ENCODE measurements at regions not wholly inside any gene's neighbourhood (a gene's known extent, or its start where the extent isn't known, plus 50 kb on each side); places are given as distances from the start of the nearest gene placed in this dataset.

GRCh38 chr16:66238696-66239095 is 127.8 kb upstream of the CDH5 start:
- DNase-seq (ENCODE audit: insufficient read length, low spot score): no peak
- FAIRE-seq: no peak

GRCh38 chr16:66236301-66236700 is 130.2 kb upstream of the CDH5 start:
- DNase-seq (ENCODE audit: insufficient read length, low spot score): no peak
- FAIRE-seq: no peak
- TF ChIP-seq PAX5 (IDR thresholded peaks at IDR 0.05; ENCODE audit: insufficient read depth, low read length, severe bottlenecking): no peak
- TF ChIP-seq POU2F2 (IDR thresholded peaks at IDR 0.05; ENCODE audit: low read depth, low read length): no peak
- no peak for TF ChIP-seq POLR2A (IDR thresholded peaks at IDR 0.05; ENCODE audit: low read depth, low read length)
- no peak for TF ChIP-seq POLR2AphosphoS5 (IDR thresholded peaks at IDR 0.05; ENCODE audit: low read depth, low read length)

More at GRCh38 chr16:66238696-66239095, 127.8 kb upstream of the CDH5 start:
- no peak for TF ChIP-seq POLR2AphosphoS5 (IDR thresholded peaks at IDR 0.05; ENCODE audit: low read depth, low read length)

- FAIRE-seq: no peak
- TF ChIP-seq POLR2AphosphoS5 (IDR thresholded peaks at IDR 0.05; ENCODE audit: low read depth, low read length): no peak
- no peak for TF ChIP-seq POU2F2 (IDR thresholded peaks at IDR 0.05; ENCODE audit: low read depth, low read length)
- no peak for TF ChIP-seq TAF1 (IDR thresholded peaks at IDR 0.05; ENCODE audit: low read depth, low read length)
- no peak for TF ChIP-seq SPI1 (IDR thresholded peaks at IDR 0.05; ENCODE audit: low read depth, low read length)
- TF ChIP-seq POLR2A (IDR thresholded peaks at IDR 0.05; ENCODE audit: low read depth, low read length): no peak
- no peak for DNase-seq (ENCODE audit: insufficient read length, low spot score)
Measured at GRCh38 chr16:66231452-66232160, 134.9 kb upstream of the CDH5 start.

GRCh38 chr16:66229651-66230050 is 136.8 kb upstream of the CDH5 start:
- TF ChIP-seq SPI1 (IDR thresholded peaks at IDR 0.05; ENCODE audit: low read depth, low read length) (no peak), POLR2AphosphoS5 (IDR thresholded peaks at IDR 0.05; ENCODE audit: low read depth, low read length) (no peak), TAF1 (IDR thresholded peaks at IDR 0.05; ENCODE audit: low read depth, low read length) (no peak), POU2F2 (IDR thresholded peaks at IDR 0.05; ENCODE audit: low read depth, low read length) (no peak), POLR2A (IDR thresholded peaks at IDR 0.05; ENCODE audit: low read depth, low read length) (no peak), PAX5 (IDR thresholded peaks at IDR 0.05; ENCODE audit: insufficient read depth, low read length, severe bottlenecking) (no peak)
- FAIRE-seq: no peak

GRCh38 chr16:66228792-66229191 is 137.7 kb upstream of the CDH5 start:
- FAIRE-seq: no peak
- TF ChIP-seq POU2F2 (IDR thresholded peaks at IDR 0.05; ENCODE audit: low read depth, low read length): no peak
- TF ChIP-seq POLR2AphosphoS5 (IDR thresholded peaks at IDR 0.05; ENCODE audit: low read depth, low read length): no peak
- no peak for TF ChIP-seq TAF1 (IDR thresholded peaks at IDR 0.05; ENCODE audit: low read depth, low read length)
- DNase-seq (ENCODE audit: insufficient read length, low spot score): no peak

More at GRCh38 chr16:66229651-66230050, 136.8 kb upstream of the CDH5 start:
- no peak for DNase-seq (ENCODE audit: insufficient read length, low spot score)

- DNase-seq (ENCODE audit: insufficient read length, low spot score) (no peak), FAIRE-seq (no peak)
Measured at GRCh38 chr16:66227766-66228530, 138.5 kb upstream of the CDH5 start.

GRCh38 chr16:66226762-66227161 is 139.7 kb upstream of the CDH5 start:
- FAIRE-seq (no peak), DNase-seq (ENCODE audit: insufficient read length, low spot score) (no peak)
- TF ChIP-seq POLR2A (IDR thresholded peaks at IDR 0.05; ENCODE audit: low read depth, low read length): no peak

More at GRCh38 chr16:66227766-66228530, 138.5 kb upstream of the CDH5 start:
- TF ChIP-seq TAF1 (IDR thresholded peaks at IDR 0.05; ENCODE audit: low read depth, low read length) (no peak), POU2F2 (IDR thresholded peaks at IDR 0.05; ENCODE audit: low read depth, low read length) (no peak), POLR2AphosphoS5 (IDR thresholded peaks at IDR 0.05; ENCODE audit: low read depth, low read length) (no peak), SPI1 (IDR thresholded peaks at IDR 0.05; ENCODE audit: low read depth, low read length) (no peak), POLR2A (IDR thresholded peaks at IDR 0.05; ENCODE audit: low read depth, low read length) (no peak), PAX5 (IDR thresholded peaks at IDR 0.05; ENCODE audit: insufficient read depth, low read length, severe bottlenecking) (no peak)

GRCh38 chr16:66225696-66226095 is 140.8 kb upstream of the CDH5 start:
- FAIRE-seq (no peak), DNase-seq (ENCODE audit: insufficient read length, low spot score) (no peak)
- no peak for TF ChIP-seq SPI1 (IDR thresholded peaks at IDR 0.05; ENCODE audit: low read depth, low read length)
- no peak for TF ChIP-seq PAX5 (IDR thresholded peaks at IDR 0.05; ENCODE audit: insufficient read depth, low read length, severe bottlenecking)
- TF ChIP-seq POU2F2 (IDR thresholded peaks at IDR 0.05; ENCODE audit: low read depth, low read length): no peak
- no peak for TF ChIP-seq POLR2A (IDR thresholded peaks at IDR 0.05; ENCODE audit: low read depth, low read length)
- TF ChIP-seq POLR2AphosphoS5 (IDR thresholded peaks at IDR 0.05; ENCODE audit: low read depth, low read length): no peak
- no peak for TF ChIP-seq TAF1 (IDR thresholded peaks at IDR 0.05; ENCODE audit: low read depth, low read length)

GRCh38 chr16:66224626-66225025 is 141.9 kb upstream of the CDH5 start:
- no peak for FAIRE-seq
- no peak for DNase-seq (ENCODE audit: insufficient read length, low spot score)
- TF ChIP-seq SPI1 (IDR thresholded peaks at IDR 0.05; ENCODE audit: low read depth, low read length): no peak

GRCh38 chr16:66224186-66224585 is 142.3 kb upstream of the CDH5 start:
- DNase-seq (ENCODE audit: insufficient read length, low spot score) (no peak), FAIRE-seq (no peak)
- TF ChIP-seq POLR2AphosphoS5 (IDR thresholded peaks at IDR 0.05; ENCODE audit: low read depth, low read length) (no peak), POU2F2 (IDR thresholded peaks at IDR 0.05; ENCODE audit: low read depth, low read length) (no peak), PAX5 (IDR thresholded peaks at IDR 0.05; ENCODE audit: insufficient read depth, low read length, severe bottlenecking) (no peak), POLR2A (IDR thresholded peaks at IDR 0.05; ENCODE audit: low read depth, low read length) (no peak), TAF1 (IDR thresholded peaks at IDR 0.05; ENCODE audit: low read depth, low read length) (no peak), SPI1 (IDR thresholded peaks at IDR 0.05; ENCODE audit: low read depth, low read length) (no peak)
